GM12878 (cell line): ENCODE measurements at regions not wholly inside any gene's neighbourhood (a gene's known extent, or its start where the extent isn't known, plus 50 kb on each side); places are given as distances from the start of the nearest gene placed in this dataset.

Experiments
- ATAC-seq: fragments of 200-7000 bp; cut with Tn5 transposase; 3 replicates; pipeline ENCODE4 v1.9.1; 2020; ENCODE audit warnings: mild to moderate bottlenecking, moderate library complexity
- BruUV-seq: library from RNA; stranded (reverse); fragments of 400-500 nt; replicated peaks from 2 replicates; lab custom pipeline; 2021; lab: Mats Ljungman, UMichigan
- CTCF ChIA-PET: fragments of 300-600 bp; sonication (Branson Sonifier 250); formaldehyde crosslinking; extraction: SDS; loops from one replicate; lab custom pipeline; 2021; ENCODE audit warnings: inconsistent platforms; lab: Yijun Ruan, JAX
- POLR2A ChIA-PET: fragments of 350-600 bp; formaldehyde crosslinking; extraction: SDS; loops from one replicate; lab custom pipeline; 2021; ENCODE audit warnings: inconsistent platforms; lab: Charles Lee
- RAD21 ChIA-PET: fragments of 300-600 bp; sonication (Branson Sonifier 250); formaldehyde crosslinking; loops from one replicate; lab custom pipeline; 2023; ENCODE audit warnings: antibody characterized with exemption; ENCODE audit not compliant: unreplicated experiment; lab: Charles Lee
- SMC1A ChIA-PET: fragments of 300-600 bp; sonication (Branson Sonifier 250); formaldehyde crosslinking; loops from one replicate; lab custom pipeline; 2023; ENCODE audit not compliant: unreplicated experiment, uncharacterized antibody; lab: Charles Lee
- DNase-seq: peaks from one replicate; pipeline ENCODE4 v3.0.0-alpha.2; 2011; ENCODE audit warnings: low read depth, low spot score
- FAIRE-seq: peaks from 3 replicates; lab custom pipeline; 2011; peaks lifted over from hg19 to GRCh38; lab: Jason Lieb, UNC
- H2AFZ ChIP-seq: 2 replicates; pipeline ENCODE4 v1.6.0; 2011; ENCODE audit warnings: low read depth, low read length, control low read depth; ENCODE audit not compliant: control insufficient read depth
- H3K27ac ChIP-seq: 2 replicates; pipeline ENCODE4 v1.5.1; 2011; ENCODE audit warnings: control low read depth; ENCODE audit not compliant: control insufficient read depth, insufficient read depth
- H3K27me3 ChIP-seq, 2 experiments: replicated peaks in 1 of 2; 2 replicates each; pipeline versions ENCODE4 v1.6.0 to v1.6.1; 2011; ENCODE audit warnings: low read length in 1 of 2; ENCODE audit not compliant: control insufficient read depth in 2 of 2, insufficient read depth in 2 of 2
- H3K36me3 ChIP-seq, 2 experiments: 2 replicates each; pipeline ENCODE4 v1.5.1; 2011; ENCODE audit warnings: low read length in 1 of 2; ENCODE audit not compliant: control insufficient read depth in 2 of 2, insufficient read depth in 2 of 2
- H3K4me1 ChIP-seq: 2 replicates; pipeline ENCODE4 v1.6.1; 2011; ENCODE audit warnings: mild to moderate bottlenecking, low read length, moderate library complexity, mixed read lengths; ENCODE audit not compliant: control insufficient read depth, insufficient read depth
- H3K4me2 ChIP-seq: 2 replicates; pipeline ENCODE4 v1.6.0; 2011; ENCODE audit warnings: control low read depth; ENCODE audit not compliant: control insufficient read depth, insufficient read depth
- H3K4me3 ChIP-seq: fragments of 200-600 bp; sonication (generic); 2 replicates; pipeline ENCODE4 v1.5.1; 2016
- H3K79me2 ChIP-seq: 2 replicates; pipeline ENCODE4 v1.6.0; 2011; ENCODE audit warnings: low read length; ENCODE audit not compliant: control insufficient read depth, insufficient read depth
- H3K9ac ChIP-seq: 2 replicates; pipeline ENCODE4 v1.8.0; 2011; ENCODE audit warnings: low read length, control low read depth, mixed read lengths; ENCODE audit not compliant: control insufficient read depth, insufficient read depth
- H3K9me3 ChIP-seq: replicated peaks from 3 replicates; pipeline ENCODE4 v1.5.1; 2011; ENCODE audit warnings: mild to moderate bottlenecking, low read length; ENCODE audit not compliant: control insufficient read depth, insufficient read depth
- H4K20me1 ChIP-seq: 2 replicates; pipeline ENCODE4 v1.6.0; 2011; ENCODE audit not compliant: control insufficient read depth, insufficient read depth
- ATF3 ChIP-seq: IDR thresholded peaks from 2 replicates; pipeline ENCODE4 v1.6.1; 2011; ENCODE audit warnings: low read depth, mild to moderate bottlenecking, low read length, moderate library complexity, borderline replicate concordance; ENCODE audit errors: extremely low read depth
- BCL11A ChIP-seq: IDR thresholded peaks from 2 replicates; pipeline ENCODE4 v1.6.1; 2011; ENCODE audit warnings: low read depth, low read length
- CEBPB ChIP-seq, 2 experiments: fragments of 150-350 bp in 1 of 2; IDR thresholded peaks; 2 replicates each; pipeline ENCODE4 v1.6.1; 2012 to 2014; ENCODE audit warnings: low read depth in 2 of 2, low read length in 2 of 2, borderline replicate concordance in 1 of 2, inconsistent platforms in 1 of 2
- HSF1 ChIP-seq: fragments of 150-350 bp; IDR thresholded peaks from 2 replicates; pipeline ENCODE4 v1.6.1; 2014; ENCODE audit warnings: mild to moderate bottlenecking, low read depth, low read length
- IRF4 ChIP-seq: IDR thresholded peaks from 2 replicates; pipeline ENCODE4 v1.6.1; 2011; ENCODE audit warnings: low read depth, low read length
- MEF2A ChIP-seq: IDR thresholded peaks from 2 replicates; pipeline ENCODE4 v1.6.1; 2011; ENCODE audit warnings: low read depth, mild to moderate bottlenecking, low read length, moderate library complexity; ENCODE audit not compliant: insufficient read depth
- MEF2B ChIP-seq: fragments of 450-650 bp; IDR thresholded peaks from 2 replicates; pipeline ENCODE4 v1.6.1; 2018; ENCODE audit warnings: mild to moderate bottlenecking, moderate library complexity; ENCODE audit not compliant: partially characterized antibody, poor library complexity, severe bottlenecking
- MYB ChIP-seq: fragments of 150-350 bp; IDR thresholded peaks from 2 replicates; pipeline ENCODE4 v1.6.1; 2014; ENCODE audit warnings: mild to moderate bottlenecking, low read depth, low read length, borderline replicate concordance
- PBX3 ChIP-seq: IDR thresholded peaks from 2 replicates; pipeline ENCODE4 v1.6.1; 2011; ENCODE audit warnings: mild to moderate bottlenecking, low read depth, low read length, moderate library complexity; ENCODE audit not compliant: insufficient replicate concordance
- WRNIP1 ChIP-seq: IDR thresholded peaks from 2 replicates; pipeline ENCODE4 v1.6.1; 2011; ENCODE audit warnings: low read depth, low read length, improper control_type of control experiment, borderline replicate concordance
- YBX1 ChIP-seq: fragments of 450-650 bp; IDR thresholded peaks from 2 replicates; pipeline ENCODE4 v1.6.1; 2016; ENCODE audit warnings: antibody characterized with exemption
- ZNF217 ChIP-seq: fragments of 450-650 bp; IDR thresholded peaks from 2 replicates; pipeline ENCODE4 v1.6.1; 2017; ENCODE audit warnings: antibody characterized with exemption, mild to moderate bottlenecking
- ZNF622 ChIP-seq: fragments of 450-650 bp; IDR thresholded peaks from 2 replicates; pipeline ENCODE4 v1.6.1; 2017; ENCODE audit warnings: mild to moderate bottlenecking, inconsistent platforms
- WGBS: methylation state at CpG from one replicate; pipeline ENCODE4 v1.1.6; 2016; ENCODE audit warnings: low lambda C conversion rate; ENCODE audit not compliant: insufficient replicate concordance, insufficient coverage; ENCODE audit errors: missing lambda C conversion rate; 5-methylcytosine and 5-hydroxymethylcytosine counted together
- in situ Hi-C: fragments of 300-500 bp; cut with MboI; formaldehyde crosslinking; loops from 9 replicates; pipeline ENCODE4 v1.14.3; 2018; ENCODE audit warnings: mixed read lengths
- intact Hi-C: fragments of 100-400 bp; cut with micrococcal nuclease; formaldehyde crosslinking; loops from one replicate; pipeline ENCODE4 v1.14.2; 2022; ENCODE audit not compliant: unreplicated experiment

- H3K9ac ChIP-seq: no peak overlapping the region
- no peaks in the 10 kb centered on the region for H3K79me2 ChIP-seq
- H2AFZ ChIP-seq: no peak overlapping the region
- POLR2A ChIA-PET: no interaction called here
- H4K20me1 ChIP-seq: no peaks in the 10 kb centered on the region
- FAIRE-seq: no peak
- no peak for TF ChIP-seq CEBPB (IDR thresholded peaks at IDR 0.05; ENCODE audit: borderline replicate concordance in 1 of 2, low read depth in 2 of 2, low read length in 2 of 2)
- no peak for TF ChIP-seq BCL11A
- no peak for TF ChIP-seq MYB
- TF ChIP-seq ZNF622: no peak
- TF ChIP-seq PBX3: no peak
- TF ChIP-seq, all 136 proteins: peak for 0
- CTCF ChIA-PET: interaction anchor here (0.8 kb wide), 1 partner anchor 120 kb away, joined by 3 read pairs; no protein-coding TSS in a partner anchor
- Histone ChIP-seq H3K4me2 (no peak overlapping the region), H3K9me3 (no peaks in the 10 kb centered on the region; the same call in 2 of the 3 replicates), H3K27me3 (no peaks in the 10 kb centered on the region), H3K4me1 (no peaks in the 10 kb centered on the region), H3K4me3 (no peak overlapping the region), H3K27ac (no peak overlapping the region), H3K36me3 (no peaks in the 10 kb centered on the region)
- no peak for ATAC-seq
- in situ Hi-C loops: no loop called here
- SMC1A ChIA-PET: interaction anchor here (0.5 to 1.7 kb wide), 7 partner anchors 9 to 350 kb away, joined by 3 to 5 read pairs (median 3); no protein-coding TSS in a partner anchor
- RAD21 ChIA-PET: interaction anchor here (1.3 kb wide), 1 partner anchor 549 kb away, joined by 3 read pairs; no protein-coding TSS in a partner anchor
- 17% methylated on average over 2 of the region's 2 CpGs for WGBS
- no TSS peak for BruUV-seq
- intact Hi-C loops: no loop called here
- no peak for DNase-seq
Observed at GRCh38 chr12:91931111-91931510, 214.5 kb downstream of the BTG1 start.

GRCh38 chr12:91928501-91928900 is 217.1 kb downstream of the BTG1 start:
- H3K27ac ChIP-seq: no peak overlapping the region
- no peaks in the 10 kb centered on the region; the same call in 2 of the 3 replicates for H3K9me3 ChIP-seq
- ChIA-PET CTCF (no interaction called here), POLR2A (no interaction called here), RAD21 (no interaction called here), SMC1A (no interaction called here)
- no peak overlapping the region for H3K9ac ChIP-seq
- DNase-seq (no peak), FAIRE-seq (peak; percentile 59), ATAC-seq (no peak)
- intact Hi-C loops (no loop called here), in situ Hi-C loops (no loop called here)
- 17% methylated on average over 2 of the region's 2 CpGs for WGBS
- H3K79me2 ChIP-seq: no peaks in the 10 kb centered on the region
- no peaks in the 10 kb centered on the region for H3K36me3 ChIP-seq
- H3K4me1 ChIP-seq: no peaks in the 10 kb centered on the region
- no peaks in the 10 kb centered on the region for H4K20me1 ChIP-seq
- no peaks in the 10 kb centered on the region for H3K27me3 ChIP-seq
- no TSS peak for BruUV-seq
- H3K4me3 ChIP-seq: no peak overlapping the region
- no peak overlapping the region for H3K4me2 ChIP-seq
- H2AFZ ChIP-seq: no peak overlapping the region
- TF ChIP-seq MEF2A: no peak
- TF ChIP-seq YBX1: no peak
- no peak for TF ChIP-seq IRF4
- no peak for TF ChIP-seq MEF2B
- TF ChIP-seq ZNF217: no peak
- TF ChIP-seq WRNIP1: no peak
- no peak for TF ChIP-seq HSF1
- no peak for TF ChIP-seq ATF3
